OCI-LY1 (cell line): ENCODE measurements at regions not wholly inside any gene's neighbourhood (a gene's known extent, or its start where the extent isn't known, plus 50 kb on each side); places are given as distances from the start of the nearest gene placed in this dataset.

Experiments
- CTCF ChIP-seq: fragments of 200-600 bp; sonication (generic), shearing (Covaris generic); IDR thresholded peaks from 2 replicates; pipeline ENCODE4 v1.5.1; 2017; ENCODE audit warnings: mild to moderate bottlenecking, antibody characterized with exemption, low read length, moderate library complexity, mixed read lengths
- EZH2 ChIP-seq: fragments of 200-600 bp; sonication (generic), shearing (Covaris generic); IDR thresholded peaks from 2 replicates; pipeline ENCODE4 v1.8.0; 2017; ENCODE audit warnings: borderline replicate concordance, mixed run types, mild to moderate bottlenecking, antibody characterized with exemption, low read length, moderate library complexity, mixed read lengths

- no peak for TF ChIP-seq CTCF
- TF ChIP-seq EZH2, result no peak
Observed at GRCh38 chr2:238973038-238973739, 125.3 kb downstream of the TWIST2 start.
